Activated T-helper 2 cell treated with anti-CD3 and anti-CD28 coated beads, Interferon-gamma antibody, Interleukin-2, Interleukin-4, amounts not matched to agents 10 μg/mL and 5 μg/mL and 100 μg/mL, durations not matched to agents 14 hours and 24 hours and 36 hours (primary cell): ENCODE measurements at regions not wholly inside any gene's neighbourhood (a gene's known extent, or its start where the extent isn't known, plus 50 kb on each side); places are given as distances from the start of the nearest gene placed in this dataset.

Experiments
- DNase-seq: peaks from one replicate; pipeline ENCODE4 v3.0.0; 2021; ENCODE audit warnings: low spot score
- H3K27ac Mint-ChIP-seq: one replicate; pipeline ENCODE4 v1.8.0; 2021; ENCODE audit warnings: mixed read lengths
- H3K27me3 Mint-ChIP-seq: one replicate; pipeline ENCODE4 v1.8.0; 2021; ENCODE audit warnings: low read depth, mixed read lengths
- H3K36me3 Mint-ChIP-seq: one replicate; pipeline ENCODE4 v1.8.0; 2021; ENCODE audit warnings: low read depth, mixed read lengths
- H3K4me1 Mint-ChIP-seq: one replicate; pipeline ENCODE4 v1.8.0; 2021; ENCODE audit warnings: low read depth, mixed read lengths
- H3K4me3 Mint-ChIP-seq: one replicate; pipeline ENCODE4 v1.8.0; 2021; ENCODE audit warnings: low read depth, mild to moderate bottlenecking, moderate library complexity, mixed read lengths
- H3K9me3 Mint-ChIP-seq: one replicate; pipeline ENCODE4 v1.8.0; 2021; ENCODE audit warnings: mixed read lengths
- intact Hi-C: fragments of 100-400 bp; cut with micrococcal nuclease; formaldehyde crosslinking; loops from one replicate; pipeline ENCODE4 v1.15.1; 2023

DNA sequence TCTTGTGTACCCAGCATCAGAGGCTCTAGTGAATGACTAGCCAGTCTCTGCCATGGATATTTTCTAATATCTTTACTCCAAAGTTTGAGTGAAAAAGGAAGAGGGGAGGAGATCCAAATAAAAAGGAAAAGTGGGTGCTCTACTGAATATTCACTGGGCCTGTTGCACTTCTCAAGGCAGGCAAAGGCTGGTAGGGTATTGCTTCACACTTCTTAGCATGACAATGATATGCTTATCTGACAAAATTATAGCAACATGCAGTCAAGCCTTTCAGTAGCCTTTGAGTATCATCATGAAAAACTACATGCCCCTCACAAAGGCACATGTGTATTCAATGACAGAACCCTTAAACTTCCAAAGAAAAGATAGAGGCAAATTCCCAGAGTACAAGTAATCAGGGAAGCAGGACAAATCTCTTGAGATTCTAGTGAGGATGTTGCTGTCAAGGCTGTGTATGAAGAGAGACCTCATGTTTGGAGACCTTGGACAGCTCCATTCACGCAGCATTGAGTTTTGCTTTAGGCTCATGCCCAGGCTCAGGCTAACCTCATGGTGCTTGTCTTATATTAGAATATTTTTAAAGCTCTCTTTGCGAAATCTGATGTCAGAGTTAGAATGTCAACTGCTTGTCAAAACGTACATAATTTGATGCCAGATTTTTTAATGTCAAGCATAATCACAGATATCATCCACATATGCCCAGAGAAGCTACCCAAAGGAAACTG is 506.9 kb downstream of the OCA2 start:
- no peak for DNase-seq
- Mint-ChIP-seq H3K27me3 (no peaks in the 10 kb centered on the region), H3K9me3 (peaks cover 46% of the 10 kb centered on the region), H3K36me3 (no peaks in the 10 kb centered on the region), H3K4me3 (no peak overlapping the region), H3K4me1 (no peaks in the 10 kb centered on the region), H3K27ac (no peak overlapping the region)
- intact Hi-C loops, result no loop called here
